SK-N-SH treated with all-trans-retinoic acid at 6 μM for 48 hours (cell line): ENCODE measurements at regions not wholly inside any gene's neighbourhood (a gene's known extent, or its start where the extent isn't known, plus 50 kb on each side); places are given as distances from the start of the nearest gene placed in this dataset.
A peak's percentile ranks its signal among the peaks of the same experiment; 100 is the strongest.

Experiments used
- ARNTL ChIP-seq: fragments of 450-650 bp; formaldehyde crosslinking; IDR thresholded peaks from 2 replicates; pipeline ENCODE4 v1.5.0; 2020; ENCODE audit warnings: low read depth, mild to moderate bottlenecking, moderate library complexity, borderline replicate concordance
- ISL1 ChIP-seq: fragments of 250-450 bp; sonication (Bioruptor Pico); IDR thresholded peaks from 2 replicates; pipeline ENCODE4 v2.1.2; 2022; ENCODE audit warnings: mild to moderate bottlenecking, moderate library complexity
- OSR1 ChIP-seq: fragments of 250-450 bp; sonication (Bioruptor Pico); IDR thresholded peaks from 2 replicates; pipeline ENCODE4 v1.8.0; 2022; ENCODE audit warnings: moderate library complexity, mild to moderate bottlenecking, inconsistent platforms
- PPARA ChIP-seq: fragments of 250-450 bp; sonication (Bioruptor Pico); IDR thresholded peaks from 2 replicates; pipeline ENCODE4 v1.5.0; 2020; ENCODE audit warnings: mild to moderate bottlenecking, borderline replicate concordance
- TOX ChIP-seq: fragments of 250-450 bp; sonication (Bioruptor Pico); IDR thresholded peaks from 2 replicates; pipeline ENCODE4 v1.8.0; 2021; ENCODE audit warnings: mild to moderate bottlenecking, moderate library complexity, borderline replicate concordance
- ZFP3 ChIP-seq: fragments of 250-450 bp; sonication (Bioruptor Pico); IDR thresholded peaks from 2 replicates; pipeline ENCODE4 v1.5.0; 2020; ENCODE audit warnings: mild to moderate bottlenecking, moderate library complexity
- ZNF70 ChIP-seq: fragments of 450-650 bp; formaldehyde crosslinking; IDR thresholded peaks from 2 replicates; pipeline ENCODE4 v1.5.0; 2020; ENCODE audit warnings: mild to moderate bottlenecking, moderate library complexity
- ZNF8 ChIP-seq: fragments of 450-650 bp; formaldehyde crosslinking; IDR thresholded peaks from 2 replicates; pipeline ENCODE4 v1.5.0; 2020; ENCODE audit warnings: mild to moderate bottlenecking, moderate library complexity
- TF ChIP-seq, protein P1 (sequence below): fragments of 250-450 bp; sonication (Bioruptor Pico); IDR thresholded peaks from 2 replicates; pipeline ENCODE4 v1.5.1; 2020; ENCODE audit warnings: low read depth, mild to moderate bottlenecking, moderate library complexity
- TF ChIP-seq, protein P2 (sequence below): fragments of 250-450 bp; sonication (Bioruptor Pico); IDR thresholded peaks from 2 replicates; pipeline ENCODE4 v1.5.1; 2021; ENCODE audit warnings: mild to moderate bottlenecking, moderate library complexity
- TF ChIP-seq, protein P3 (sequence below): fragments of 250-450 bp; sonication (Bioruptor Pico); IDR thresholded peaks from 2 replicates; pipeline ENCODE4 v1.8.0; 2020; ENCODE audit warnings: mild to moderate bottlenecking, moderate library complexity, borderline replicate concordance
- TF ChIP-seq, protein P4 (sequence below): fragments of 250-450 bp; sonication (Bioruptor Pico); IDR thresholded peaks from 2 replicates; pipeline ENCODE4 v1.5.0; 2020; ENCODE audit warnings: mild to moderate bottlenecking, moderate library complexity

DNA sequence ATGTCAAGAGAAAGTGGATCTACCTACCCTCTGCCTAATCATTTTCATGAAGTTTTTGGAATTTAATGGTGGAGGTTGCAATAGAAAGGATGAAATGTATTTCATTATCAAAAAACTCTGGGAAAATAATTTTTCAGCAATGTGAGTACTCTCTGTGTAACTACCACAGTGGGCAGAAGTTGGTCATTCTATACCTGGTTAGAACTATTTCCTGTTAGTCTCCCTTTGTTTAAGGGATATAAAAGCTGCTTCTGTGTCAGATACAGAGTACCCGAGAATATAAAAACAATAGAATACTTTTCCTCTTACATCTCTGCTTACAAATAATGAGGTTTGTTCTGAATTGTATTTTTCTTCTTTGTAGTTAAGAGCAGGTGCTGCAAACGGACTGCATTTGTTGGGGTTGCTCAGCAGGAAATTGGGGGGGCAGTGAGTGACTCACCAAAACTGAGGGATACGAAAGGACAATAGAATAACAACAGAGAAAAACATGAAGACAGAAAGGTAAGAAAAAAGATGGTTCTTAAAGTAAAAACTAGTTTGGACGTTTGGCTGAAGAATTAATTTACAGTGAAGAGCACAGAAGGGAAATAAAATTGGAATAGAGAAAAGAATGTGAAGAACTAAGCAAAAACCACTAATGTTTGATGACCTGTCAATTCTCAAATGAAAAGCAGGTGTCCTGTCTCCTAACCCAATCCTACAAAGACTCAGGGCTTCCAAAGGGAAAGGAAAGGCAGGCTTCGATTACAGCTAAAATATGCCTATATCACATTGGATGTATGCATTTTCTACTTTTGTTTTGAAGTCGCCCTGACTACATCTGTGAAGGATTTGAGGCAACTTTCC is 703.1 kb downstream of the RFPL4B start:
- TF ChIP-seq, protein P1, sequence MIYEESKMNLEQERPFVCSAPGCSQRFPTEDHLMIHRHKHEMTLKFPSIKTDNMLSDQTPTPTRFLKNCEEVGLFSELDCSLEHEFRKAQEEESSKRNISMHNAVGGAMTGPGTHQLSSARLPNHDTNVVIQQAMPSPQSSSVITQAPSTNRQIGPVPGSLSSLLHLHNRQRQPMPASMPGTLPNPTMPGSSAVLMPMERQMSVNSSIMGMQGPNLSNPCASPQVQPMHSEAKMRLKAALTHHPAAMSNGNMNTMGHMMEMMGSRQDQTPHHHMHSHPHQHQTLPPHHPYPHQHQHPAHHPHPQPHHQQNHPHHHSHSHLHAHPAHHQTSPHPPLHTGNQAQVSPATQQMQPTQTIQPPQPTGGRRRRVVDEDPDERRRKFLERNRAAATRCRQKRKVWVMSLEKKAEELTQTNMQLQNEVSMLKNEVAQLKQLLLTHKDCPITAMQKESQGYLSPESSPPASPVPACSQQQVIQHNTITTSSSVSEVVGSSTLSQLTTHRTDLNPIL, result no peak
- TF ChIP-seq, protein P2, sequence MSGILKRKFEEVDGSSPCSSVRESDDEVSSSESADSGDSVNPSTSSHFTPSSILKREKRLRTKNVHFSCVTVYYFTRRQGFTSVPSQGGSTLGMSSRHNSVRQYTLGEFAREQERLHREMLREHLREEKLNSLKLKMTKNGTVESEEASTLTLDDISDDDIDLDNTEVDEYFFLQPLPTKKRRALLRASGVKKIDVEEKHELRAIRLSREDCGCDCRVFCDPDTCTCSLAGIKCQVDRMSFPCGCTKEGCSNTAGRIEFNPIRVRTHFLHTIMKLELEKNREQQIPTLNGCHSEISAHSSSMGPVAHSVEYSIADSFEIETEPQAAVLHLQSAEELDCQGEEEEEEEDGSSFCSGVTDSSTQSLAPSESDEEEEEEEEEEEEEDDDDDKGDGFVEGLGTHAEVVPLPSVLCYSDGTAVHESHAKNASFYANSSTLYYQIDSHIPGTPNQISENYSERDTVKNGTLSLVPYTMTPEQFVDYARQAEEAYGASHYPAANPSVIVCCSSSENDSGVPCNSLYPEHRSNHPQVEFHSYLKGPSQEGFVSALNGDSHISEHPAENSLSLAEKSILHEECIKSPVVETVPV, result no peak
- no peak for TF ChIP-seq TOX (CRISPR knock-in tag)
- TF ChIP-seq, protein P3, sequence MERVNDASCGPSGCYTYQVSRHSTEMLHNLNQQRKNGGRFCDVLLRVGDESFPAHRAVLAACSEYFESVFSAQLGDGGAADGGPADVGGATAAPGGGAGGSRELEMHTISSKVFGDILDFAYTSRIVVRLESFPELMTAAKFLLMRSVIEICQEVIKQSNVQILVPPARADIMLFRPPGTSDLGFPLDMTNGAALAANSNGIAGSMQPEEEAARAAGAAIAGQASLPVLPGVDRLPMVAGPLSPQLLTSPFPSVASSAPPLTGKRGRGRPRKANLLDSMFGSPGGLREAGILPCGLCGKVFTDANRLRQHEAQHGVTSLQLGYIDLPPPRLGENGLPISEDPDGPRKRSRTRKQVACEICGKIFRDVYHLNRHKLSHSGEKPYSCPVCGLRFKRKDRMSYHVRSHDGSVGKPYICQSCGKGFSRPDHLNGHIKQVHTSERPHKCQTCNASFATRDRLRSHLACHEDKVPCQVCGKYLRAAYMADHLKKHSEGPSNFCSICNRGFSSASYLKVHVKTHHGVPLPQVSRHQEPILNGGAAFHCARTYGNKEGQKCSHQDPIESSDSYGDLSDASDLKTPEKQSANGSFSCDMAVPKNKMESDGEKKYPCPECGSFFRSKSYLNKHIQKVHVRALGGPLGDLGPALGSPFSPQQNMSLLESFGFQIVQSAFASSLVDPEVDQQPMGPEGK, result 0 out of 2 replicates have a peak, but pooled peaks have one; percentile 24
- TF ChIP-seq ZNF70 (CRISPR knock-in tag), result no peak
- TF ChIP-seq ZNF8 (CRISPR knock-in tag), result no peak
- no peak for TF ChIP-seq ZFP3 (CRISPR knock-in tag)
- no peak for TF ChIP-seq PPARA
- no peak for TF ChIP-seq ARNTL (CRISPR knock-in tag)
- TF ChIP-seq, protein P4, sequence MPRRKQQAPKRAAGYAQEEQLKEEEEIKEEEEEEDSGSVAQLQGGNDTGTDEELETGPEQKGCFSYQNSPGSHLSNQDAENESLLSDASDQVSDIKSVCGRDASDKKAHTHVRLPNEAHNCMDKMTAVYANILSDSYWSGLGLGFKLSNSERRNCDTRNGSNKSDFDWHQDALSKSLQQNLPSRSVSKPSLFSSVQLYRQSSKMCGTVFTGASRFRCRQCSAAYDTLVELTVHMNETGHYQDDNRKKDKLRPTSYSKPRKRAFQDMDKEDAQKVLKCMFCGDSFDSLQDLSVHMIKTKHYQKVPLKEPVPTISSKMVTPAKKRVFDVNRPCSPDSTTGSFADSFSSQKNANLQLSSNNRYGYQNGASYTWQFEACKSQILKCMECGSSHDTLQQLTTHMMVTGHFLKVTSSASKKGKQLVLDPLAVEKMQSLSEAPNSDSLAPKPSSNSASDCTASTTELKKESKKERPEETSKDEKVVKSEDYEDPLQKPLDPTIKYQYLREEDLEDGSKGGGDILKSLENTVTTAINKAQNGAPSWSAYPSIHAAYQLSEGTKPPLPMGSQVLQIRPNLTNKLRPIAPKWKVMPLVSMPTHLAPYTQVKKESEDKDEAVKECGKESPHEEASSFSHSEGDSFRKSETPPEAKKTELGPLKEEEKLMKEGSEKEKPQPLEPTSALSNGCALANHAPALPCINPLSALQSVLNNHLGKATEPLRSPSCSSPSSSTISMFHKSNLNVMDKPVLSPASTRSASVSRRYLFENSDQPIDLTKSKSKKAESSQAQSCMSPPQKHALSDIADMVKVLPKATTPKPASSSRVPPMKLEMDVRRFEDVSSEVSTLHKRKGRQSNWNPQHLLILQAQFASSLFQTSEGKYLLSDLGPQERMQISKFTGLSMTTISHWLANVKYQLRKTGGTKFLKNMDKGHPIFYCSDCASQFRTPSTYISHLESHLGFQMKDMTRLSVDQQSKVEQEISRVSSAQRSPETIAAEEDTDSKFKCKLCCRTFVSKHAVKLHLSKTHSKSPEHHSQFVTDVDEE (CRISPR knock-in tag), result no peak
- no peak for TF ChIP-seq OSR1
- no peak for TF ChIP-seq ISL1 (CRISPR knock-in tag)
